ENCODE measurements at regions not wholly inside any gene's neighbourhood (a gene's known extent, or its start where the extent isn't known, plus 50 kb on each side); places are given as distances from the start of the nearest gene placed in this dataset.

DNA sequence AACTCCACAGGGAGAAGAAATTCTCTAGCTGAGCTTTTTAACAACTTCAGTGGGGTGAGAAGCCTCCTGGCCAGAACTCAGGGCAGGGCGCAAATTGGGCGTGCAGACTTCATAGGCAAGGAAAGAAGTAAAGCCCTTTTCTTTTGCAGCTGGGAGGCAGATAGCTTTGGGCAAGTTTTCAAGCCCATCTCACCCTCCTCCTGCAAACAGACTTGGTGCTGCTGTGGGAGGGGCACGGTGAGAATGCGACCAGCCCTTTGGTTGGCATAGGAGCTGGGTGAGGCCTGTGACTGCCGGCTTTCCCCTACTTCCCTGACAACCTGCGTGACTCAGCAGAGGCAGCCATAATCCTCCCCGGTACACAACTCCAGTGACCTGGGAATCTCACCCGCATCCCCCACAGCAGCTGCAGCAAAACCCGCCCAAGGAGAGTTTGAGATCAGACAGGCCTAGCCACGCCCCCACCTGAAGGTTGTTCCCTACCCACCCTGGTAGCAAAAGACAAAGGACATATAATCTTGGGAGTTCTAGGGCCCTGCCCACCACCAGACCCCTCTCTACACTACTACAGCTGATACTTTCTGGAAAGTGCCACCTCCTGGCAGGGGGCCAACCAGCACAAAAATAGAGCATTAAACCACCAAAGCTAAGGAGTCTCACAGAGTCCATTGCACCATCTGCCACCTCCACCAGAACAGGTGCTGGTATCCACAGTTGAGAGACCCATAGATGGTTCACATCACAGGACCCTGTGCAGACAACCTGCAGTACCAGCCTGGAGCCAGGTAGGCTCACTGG is 195.5 kb upstream of the CCL2 start:
- ChIA-PET CTCF (no interaction called here), POLR2A (no interaction called here)
- Histone ChIP-seq H3K27me3 (ENCODE audit: control insufficient read depth, insufficient read depth, low read length) (no peaks in the 10 kb centered on the region), H3K27ac (ENCODE audit: low read depth, low read length) (no peak overlapping the region), H3K9me3 (ENCODE audit: control insufficient read depth, insufficient read depth, low read length) (peaks cover 3% of the 10 kb centered on the region; the same call in 1 of the 2 replicates), H3K4me3 (ENCODE audit: low read depth, low read length) (no peak overlapping the region)
- DNase-seq (ENCODE audit: low read depth, low spot score), result no peak
- TF ChIP-seq, protein P1, sequence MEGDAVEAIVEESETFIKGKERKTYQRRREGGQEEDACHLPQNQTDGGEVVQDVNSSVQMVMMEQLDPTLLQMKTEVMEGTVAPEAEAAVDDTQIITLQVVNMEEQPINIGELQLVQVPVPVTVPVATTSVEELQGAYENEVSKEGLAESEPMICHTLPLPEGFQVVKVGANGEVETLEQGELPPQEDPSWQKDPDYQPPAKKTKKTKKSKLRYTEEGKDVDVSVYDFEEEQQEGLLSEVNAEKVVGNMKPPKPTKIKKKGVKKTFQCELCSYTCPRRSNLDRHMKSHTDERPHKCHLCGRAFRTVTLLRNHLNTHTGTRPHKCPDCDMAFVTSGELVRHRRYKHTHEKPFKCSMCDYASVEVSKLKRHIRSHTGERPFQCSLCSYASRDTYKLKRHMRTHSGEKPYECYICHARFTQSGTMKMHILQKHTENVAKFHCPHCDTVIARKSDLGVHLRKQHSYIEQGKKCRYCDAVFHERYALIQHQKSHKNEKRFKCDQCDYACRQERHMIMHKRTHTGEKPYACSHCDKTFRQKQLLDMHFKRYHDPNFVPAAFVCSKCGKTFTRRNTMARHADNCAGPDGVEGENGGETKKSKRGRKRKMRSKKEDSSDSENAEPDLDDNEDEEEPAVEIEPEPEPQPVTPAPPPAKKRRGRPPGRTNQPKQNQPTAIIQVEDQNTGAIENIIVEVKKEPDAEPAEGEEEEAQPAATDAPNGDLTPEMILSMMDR (IDR thresholded peaks at IDR 0.05; ENCODE audit: low read depth, low read length), result no peak

DNA sequence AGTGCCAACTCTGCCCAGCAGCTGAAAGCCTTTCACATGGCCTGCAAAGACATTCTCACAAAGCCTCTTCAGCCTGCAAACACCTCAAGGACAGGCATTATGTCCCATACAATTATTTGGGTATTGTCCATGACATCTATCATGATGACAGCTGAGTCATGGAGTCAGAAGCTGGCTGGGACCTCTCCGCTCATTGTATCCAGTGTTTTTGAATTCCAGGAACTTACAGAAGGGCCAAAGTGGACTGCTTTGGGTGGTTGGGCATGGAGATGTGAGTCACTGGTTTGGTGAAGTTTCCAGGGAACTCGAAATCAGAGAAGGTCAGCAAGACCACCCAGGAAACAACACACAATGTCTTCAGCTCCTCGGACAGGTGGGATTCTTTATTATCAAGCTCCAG is 188.6 kb upstream of the CCL2 start:
- POLR2A ChIA-PET, result no interaction called here
- TF ChIP-seq, protein P1 (IDR thresholded peaks at IDR 0.05; ENCODE audit: low read depth, low read length), result no peak
- no peak for DNase-seq (ENCODE audit: low read depth, low spot score)
- CTCF ChIA-PET, result no interaction called here
- peaks cover 3% of the 10 kb centered on the region; the same call in 1 of the 2 replicates for H3K9me3 ChIP-seq (ENCODE audit: control insufficient read depth, insufficient read depth, low read length)
- no peak overlapping the region for H3K4me3 ChIP-seq (ENCODE audit: low read depth, low read length)
- H3K27ac ChIP-seq (ENCODE audit: low read depth, low read length), result no peak overlapping the region
- no peaks in the 10 kb centered on the region for H3K27me3 ChIP-seq (ENCODE audit: control insufficient read depth, insufficient read depth, low read length)

DNA sequence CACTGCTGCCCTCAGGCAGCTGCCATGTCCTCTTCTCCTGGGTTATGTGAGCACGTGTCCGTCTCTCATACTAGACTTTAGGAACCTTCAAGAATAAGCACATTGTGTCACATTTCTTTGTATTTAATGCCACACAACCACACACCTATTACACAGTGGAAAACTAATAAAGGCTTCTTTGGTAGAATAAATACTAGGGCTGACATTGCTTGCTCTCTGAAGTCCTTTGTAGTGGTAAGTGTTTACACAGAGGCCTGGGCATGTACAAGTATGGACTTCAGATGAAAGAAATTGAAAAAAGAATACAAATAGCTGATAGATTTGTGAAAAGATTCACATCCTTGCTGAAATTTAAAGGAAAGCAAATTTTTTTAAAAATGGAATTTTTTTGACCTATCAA is 188.1 kb upstream of the CCL2 start:
- ChIA-PET CTCF (no interaction called here), POLR2A (no interaction called here)
- TF ChIP-seq, protein P1 (IDR thresholded peaks at IDR 0.05; ENCODE audit: low read depth, low read length), result no peak
- no peak for DNase-seq (ENCODE audit: low read depth, low spot score)
- no peak overlapping the region for H3K27ac ChIP-seq (ENCODE audit: low read depth, low read length)
- H3K4me3 ChIP-seq (ENCODE audit: low read depth, low read length), result no peak overlapping the region
- peaks cover 7% of the 10 kb centered on the region for H3K9me3 ChIP-seq (ENCODE audit: control insufficient read depth, insufficient read depth, low read length)
- H3K27me3 ChIP-seq (ENCODE audit: control insufficient read depth, insufficient read depth, low read length), result no peaks in the 10 kb centered on the region

DNA sequence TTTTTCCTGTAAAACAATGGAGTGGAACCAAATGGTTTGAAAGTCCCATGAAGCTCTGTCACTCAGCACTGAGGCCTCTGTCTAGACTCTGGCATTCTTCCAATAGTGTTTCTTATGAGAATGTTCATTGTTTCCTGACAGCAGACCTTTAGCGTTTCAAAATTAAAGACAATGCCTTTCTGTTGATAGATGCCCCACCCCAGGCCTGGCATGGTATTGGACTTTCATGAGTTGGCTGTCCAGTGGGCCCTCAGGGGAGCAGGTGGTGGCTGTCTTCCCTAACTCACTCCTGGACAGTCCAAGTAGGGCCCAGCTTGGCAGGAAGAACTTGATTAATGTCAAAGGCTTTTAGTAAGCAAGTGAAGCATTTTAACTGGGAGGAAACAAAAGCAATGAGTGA is 186.5 kb upstream of the CCL2 start:
- TF ChIP-seq, protein P1 (IDR thresholded peaks at IDR 0.05; ENCODE audit: low read depth, low read length), result no peak
- Histone ChIP-seq H3K27me3 (ENCODE audit: control insufficient read depth, insufficient read depth, low read length) (no peaks in the 10 kb centered on the region), H3K27ac (ENCODE audit: low read depth, low read length) (no peak overlapping the region), H3K4me3 (ENCODE audit: low read depth, low read length) (no peak overlapping the region), H3K9me3 (ENCODE audit: control insufficient read depth, insufficient read depth, low read length) (peaks cover 10% of the 10 kb centered on the region)
- DNase-seq (ENCODE audit: low read depth, low spot score), result no peak
- ChIA-PET POLR2A (no interaction called here), CTCF (no interaction called here)

DNA sequence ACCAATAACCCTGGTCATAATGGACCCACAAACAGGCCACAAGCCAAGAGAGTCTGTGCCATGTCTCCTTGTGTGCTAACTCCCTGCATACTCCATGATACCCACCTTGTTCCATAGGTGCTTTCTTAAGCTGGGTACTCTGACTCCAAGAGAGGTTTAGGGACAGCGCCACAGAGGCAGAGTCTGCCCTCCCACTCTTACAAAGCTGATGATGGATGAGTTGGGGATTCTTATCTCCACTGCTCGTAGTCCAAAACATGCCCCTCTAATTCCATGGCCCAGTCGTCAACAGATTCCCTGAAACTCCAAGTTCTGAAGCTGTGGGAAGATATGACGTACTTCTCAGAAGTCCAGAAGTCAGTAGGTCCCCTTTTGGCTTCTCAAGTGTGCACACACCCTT is 184.4 kb upstream of the CCL2 start:
- ChIA-PET POLR2A (no interaction called here), CTCF (no interaction called here)
- no peak overlapping the region for H3K27ac ChIP-seq (ENCODE audit: low read depth, low read length)
- H3K27me3 ChIP-seq (ENCODE audit: control insufficient read depth, insufficient read depth, low read length), result no peaks in the 10 kb centered on the region
- no peak overlapping the region for H3K4me3 ChIP-seq (ENCODE audit: low read depth, low read length)
- TF ChIP-seq, protein P1 (IDR thresholded peaks at IDR 0.05; ENCODE audit: low read depth, low read length), result no peak
- H3K9me3 ChIP-seq (ENCODE audit: control insufficient read depth, insufficient read depth, low read length), result peaks cover 14% of the 10 kb centered on the region
- no peak for DNase-seq (ENCODE audit: low read depth, low spot score)

All from AG04450 (cell line).